Transverse colon (tissue), 3 donors: ENCODE measurements at regions not wholly inside any gene's neighbourhood (a gene's known extent, or its start where the extent isn't known, plus 50 kb on each side); places are given as distances from the start of the nearest gene placed in this dataset.

ENCODE experiments used
- EP300 ChIP-seq: sonication (generic); formaldehyde crosslinking; IDR thresholded peaks from one replicate; pipeline ENCODE4 v1.6.1; 2017; ENCODE audit warnings: antibody characterized with exemption, low read depth
- TF ChIP-seq, protein P1 (sequence below), 5 experiments: fragments of 200-600 bp in 3 of 5; fragments of 450-650 bp in 2 of 5; sonication (generic) in 3 of 5; IDR thresholded peaks; 1 replicate in 2 of 5; 2 replicates in 3 of 5; pipeline ENCODE4 v1.5.1; 2016 to 2017; ENCODE audit warnings: antibody characterized with exemption in 5 of 5, inconsistent platforms in 3 of 5, mild to moderate bottlenecking in 2 of 5, moderate library complexity in 1 of 5

DNA sequence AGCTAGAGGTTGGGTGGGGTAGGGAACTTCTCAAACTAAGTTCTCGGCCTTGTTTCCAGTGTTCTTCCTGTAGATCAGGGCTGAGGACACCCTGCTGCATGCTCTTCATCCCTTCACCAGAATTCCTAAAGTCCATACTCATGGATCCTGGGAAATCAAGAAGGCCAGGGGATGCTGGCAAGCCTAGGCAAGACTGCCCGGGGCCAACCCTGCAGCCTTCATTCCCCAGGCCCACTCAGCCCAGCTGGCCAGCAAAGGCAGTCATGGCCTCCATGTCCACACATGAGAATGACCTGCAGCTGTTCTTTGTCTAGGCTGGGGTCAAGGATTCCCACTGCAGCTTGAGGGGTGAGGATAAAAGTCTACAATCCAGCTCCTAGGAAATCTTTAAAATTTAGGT lies 109.3 kb upstream of the ETV6 start:
- TF ChIP-seq, protein P1, sequence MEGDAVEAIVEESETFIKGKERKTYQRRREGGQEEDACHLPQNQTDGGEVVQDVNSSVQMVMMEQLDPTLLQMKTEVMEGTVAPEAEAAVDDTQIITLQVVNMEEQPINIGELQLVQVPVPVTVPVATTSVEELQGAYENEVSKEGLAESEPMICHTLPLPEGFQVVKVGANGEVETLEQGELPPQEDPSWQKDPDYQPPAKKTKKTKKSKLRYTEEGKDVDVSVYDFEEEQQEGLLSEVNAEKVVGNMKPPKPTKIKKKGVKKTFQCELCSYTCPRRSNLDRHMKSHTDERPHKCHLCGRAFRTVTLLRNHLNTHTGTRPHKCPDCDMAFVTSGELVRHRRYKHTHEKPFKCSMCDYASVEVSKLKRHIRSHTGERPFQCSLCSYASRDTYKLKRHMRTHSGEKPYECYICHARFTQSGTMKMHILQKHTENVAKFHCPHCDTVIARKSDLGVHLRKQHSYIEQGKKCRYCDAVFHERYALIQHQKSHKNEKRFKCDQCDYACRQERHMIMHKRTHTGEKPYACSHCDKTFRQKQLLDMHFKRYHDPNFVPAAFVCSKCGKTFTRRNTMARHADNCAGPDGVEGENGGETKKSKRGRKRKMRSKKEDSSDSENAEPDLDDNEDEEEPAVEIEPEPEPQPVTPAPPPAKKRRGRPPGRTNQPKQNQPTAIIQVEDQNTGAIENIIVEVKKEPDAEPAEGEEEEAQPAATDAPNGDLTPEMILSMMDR (IDR thresholded peaks at IDR 0.05), result no peak
- no peak for TF ChIP-seq EP300
